Loucy (cell line): ENCODE measurements at regions not wholly inside any gene's neighbourhood (a gene's known extent, or its start where the extent isn't known, plus 50 kb on each side); places are given as distances from the start of the nearest gene placed in this dataset.

Experiments
- EZH2phosphoT487 ChIP-seq: fragments of 200-600 bp; IDR thresholded peaks from 2 replicates; pipeline ENCODE4 v1.6.1; 2018; ENCODE audit warnings: antibody characterized with exemption, mild to moderate bottlenecking, moderate library complexity, borderline replicate concordance
- TF ChIP-seq, protein P1 (sequence below): fragments of 200-600 bp; sonication (generic); conservative IDR thresholded peaks from 2 replicates; pipeline ENCODE4 v1.5.1; 2014; ENCODE audit warnings: mild to moderate bottlenecking, antibody characterized with exemption, low read length

DNA sequence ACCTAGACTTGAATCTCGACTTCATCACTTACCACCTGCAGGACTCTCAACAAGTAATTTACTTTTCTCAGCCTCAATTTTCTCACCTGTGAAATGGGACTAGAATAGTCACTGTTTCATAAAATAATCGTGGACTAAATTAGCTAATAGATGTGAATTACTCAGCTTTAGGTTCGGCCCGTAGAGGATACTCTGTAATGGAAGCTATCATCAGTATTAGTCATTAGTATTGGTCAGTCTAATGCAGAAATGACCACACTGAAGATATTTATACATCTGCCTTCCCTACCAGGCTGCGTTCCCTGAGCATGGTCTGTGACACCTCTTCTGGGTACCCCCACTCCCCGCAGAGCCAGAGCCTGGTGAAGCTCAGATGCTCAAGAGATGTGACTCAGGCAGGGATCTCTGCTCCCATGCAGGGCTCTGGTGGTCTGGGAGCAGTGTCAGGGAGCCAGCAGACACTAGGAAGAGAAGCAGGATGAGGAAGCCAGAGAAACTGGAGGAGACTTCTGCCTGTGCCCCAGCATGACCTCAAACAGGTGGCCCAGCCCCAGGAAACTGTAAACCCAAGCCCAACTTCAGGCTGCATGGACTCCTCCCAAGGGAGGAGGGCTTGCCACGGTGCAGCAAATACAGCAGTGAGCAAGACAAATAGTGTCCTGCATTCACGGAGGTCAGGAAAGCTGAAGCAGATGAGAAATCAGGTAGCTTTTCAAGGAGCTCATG is 88.0 kb upstream of the E2F8 start:
- TF ChIP-seq, protein P1, sequence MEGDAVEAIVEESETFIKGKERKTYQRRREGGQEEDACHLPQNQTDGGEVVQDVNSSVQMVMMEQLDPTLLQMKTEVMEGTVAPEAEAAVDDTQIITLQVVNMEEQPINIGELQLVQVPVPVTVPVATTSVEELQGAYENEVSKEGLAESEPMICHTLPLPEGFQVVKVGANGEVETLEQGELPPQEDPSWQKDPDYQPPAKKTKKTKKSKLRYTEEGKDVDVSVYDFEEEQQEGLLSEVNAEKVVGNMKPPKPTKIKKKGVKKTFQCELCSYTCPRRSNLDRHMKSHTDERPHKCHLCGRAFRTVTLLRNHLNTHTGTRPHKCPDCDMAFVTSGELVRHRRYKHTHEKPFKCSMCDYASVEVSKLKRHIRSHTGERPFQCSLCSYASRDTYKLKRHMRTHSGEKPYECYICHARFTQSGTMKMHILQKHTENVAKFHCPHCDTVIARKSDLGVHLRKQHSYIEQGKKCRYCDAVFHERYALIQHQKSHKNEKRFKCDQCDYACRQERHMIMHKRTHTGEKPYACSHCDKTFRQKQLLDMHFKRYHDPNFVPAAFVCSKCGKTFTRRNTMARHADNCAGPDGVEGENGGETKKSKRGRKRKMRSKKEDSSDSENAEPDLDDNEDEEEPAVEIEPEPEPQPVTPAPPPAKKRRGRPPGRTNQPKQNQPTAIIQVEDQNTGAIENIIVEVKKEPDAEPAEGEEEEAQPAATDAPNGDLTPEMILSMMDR: no peak
- no peak for TF ChIP-seq EZH2phosphoT487
